Adrenal gland (tissue), 5 donors: ENCODE measurements at regions not wholly inside any gene's neighbourhood (a gene's known extent, or its start where the extent isn't known, plus 50 kb on each side); places are given as distances from the start of the nearest gene placed in this dataset.

Source experiments
- POLR2A ChIP-seq, 2 donors: fragments of 450-650 bp; IDR thresholded peaks; one replicate each; pipeline ENCODE4 v1.6.1; 2017; ENCODE audit warnings: antibody characterized with exemption in 2 of 2, mild to moderate bottlenecking in 2 of 2, moderate library complexity in 1 of 2
- TF ChIP-seq, protein P1 (sequence below), 6 experiments: fragments of 450-650 bp in 4 of 6; fragments of 200-600 bp in 2 of 6; sonication (generic) in 1 of 6; IDR thresholded peaks; 1 replicate in 5 of 6; 2 replicates in 1 of 6; pipeline versions ENCODE4 v1.5.1 to v1.8.0; 2016 to 2021; ENCODE audit warnings: antibody characterized with exemption in 6 of 6, mild to moderate bottlenecking in 2 of 6, moderate library complexity in 1 of 6
- donor health status: DM: no; HTN: no; CAD: no.

DNA sequence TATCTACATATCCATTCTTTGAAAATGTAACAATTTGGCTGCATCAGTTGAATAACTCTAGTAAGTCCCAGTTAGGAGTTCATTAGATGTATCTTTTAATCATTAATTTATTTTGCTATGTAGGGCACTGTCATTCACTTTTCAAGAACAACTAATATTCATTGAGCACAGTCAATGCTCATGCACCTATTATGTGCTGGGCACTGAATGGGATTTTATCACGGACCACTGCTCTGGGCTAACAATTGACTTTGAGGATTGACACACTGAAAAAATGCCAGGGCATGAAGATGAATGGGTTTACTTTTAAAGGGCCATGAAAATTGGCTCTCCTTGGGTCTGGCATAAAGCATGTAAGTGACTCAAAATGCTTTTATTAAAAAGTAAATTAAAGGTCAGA is 375.2 kb downstream of the PLPP3 start:
- no peak for TF ChIP-seq POLR2A (IDR thresholded peaks at IDR 0.05)
- TF ChIP-seq, protein P1, sequence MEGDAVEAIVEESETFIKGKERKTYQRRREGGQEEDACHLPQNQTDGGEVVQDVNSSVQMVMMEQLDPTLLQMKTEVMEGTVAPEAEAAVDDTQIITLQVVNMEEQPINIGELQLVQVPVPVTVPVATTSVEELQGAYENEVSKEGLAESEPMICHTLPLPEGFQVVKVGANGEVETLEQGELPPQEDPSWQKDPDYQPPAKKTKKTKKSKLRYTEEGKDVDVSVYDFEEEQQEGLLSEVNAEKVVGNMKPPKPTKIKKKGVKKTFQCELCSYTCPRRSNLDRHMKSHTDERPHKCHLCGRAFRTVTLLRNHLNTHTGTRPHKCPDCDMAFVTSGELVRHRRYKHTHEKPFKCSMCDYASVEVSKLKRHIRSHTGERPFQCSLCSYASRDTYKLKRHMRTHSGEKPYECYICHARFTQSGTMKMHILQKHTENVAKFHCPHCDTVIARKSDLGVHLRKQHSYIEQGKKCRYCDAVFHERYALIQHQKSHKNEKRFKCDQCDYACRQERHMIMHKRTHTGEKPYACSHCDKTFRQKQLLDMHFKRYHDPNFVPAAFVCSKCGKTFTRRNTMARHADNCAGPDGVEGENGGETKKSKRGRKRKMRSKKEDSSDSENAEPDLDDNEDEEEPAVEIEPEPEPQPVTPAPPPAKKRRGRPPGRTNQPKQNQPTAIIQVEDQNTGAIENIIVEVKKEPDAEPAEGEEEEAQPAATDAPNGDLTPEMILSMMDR (IDR thresholded peaks at IDR 0.05), result no peak
